GM12873 (cell line): ENCODE measurements at regions not wholly inside any gene's neighbourhood (a gene's known extent, or its start where the extent isn't known, plus 50 kb on each side); places are given as distances from the start of the nearest gene placed in this dataset.

Experiments used
- CTCF ChIP-seq: IDR thresholded peaks from 2 replicates; pipeline ENCODE4 v1.5.1; 2012; ENCODE audit warnings: low read depth, mild to moderate bottlenecking, moderate library complexity, low read length, control low read depth; ENCODE audit not compliant: insufficient read depth; ENCODE audit errors: missing control alignments

DNA sequence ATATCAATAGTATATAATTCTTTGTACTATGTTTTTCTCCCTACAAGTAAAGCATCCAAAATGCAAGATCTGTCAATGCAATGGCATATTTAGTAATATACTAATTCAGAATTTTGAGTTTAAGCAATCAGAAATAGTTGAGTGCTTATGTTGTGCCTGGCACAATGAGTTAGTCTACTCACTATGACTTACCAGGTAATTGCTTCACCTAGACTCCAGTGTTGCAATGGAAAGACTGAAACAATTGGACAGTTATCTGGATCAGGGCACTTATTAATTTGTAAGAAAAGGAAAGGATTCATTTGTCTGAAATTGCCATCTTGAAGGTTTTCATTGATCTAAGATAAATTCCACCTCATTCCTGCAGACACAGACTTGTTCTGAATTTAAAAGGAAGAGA lies 97.6 kb upstream of the TCF4 start:
- TF ChIP-seq CTCF: no peak

DNA sequence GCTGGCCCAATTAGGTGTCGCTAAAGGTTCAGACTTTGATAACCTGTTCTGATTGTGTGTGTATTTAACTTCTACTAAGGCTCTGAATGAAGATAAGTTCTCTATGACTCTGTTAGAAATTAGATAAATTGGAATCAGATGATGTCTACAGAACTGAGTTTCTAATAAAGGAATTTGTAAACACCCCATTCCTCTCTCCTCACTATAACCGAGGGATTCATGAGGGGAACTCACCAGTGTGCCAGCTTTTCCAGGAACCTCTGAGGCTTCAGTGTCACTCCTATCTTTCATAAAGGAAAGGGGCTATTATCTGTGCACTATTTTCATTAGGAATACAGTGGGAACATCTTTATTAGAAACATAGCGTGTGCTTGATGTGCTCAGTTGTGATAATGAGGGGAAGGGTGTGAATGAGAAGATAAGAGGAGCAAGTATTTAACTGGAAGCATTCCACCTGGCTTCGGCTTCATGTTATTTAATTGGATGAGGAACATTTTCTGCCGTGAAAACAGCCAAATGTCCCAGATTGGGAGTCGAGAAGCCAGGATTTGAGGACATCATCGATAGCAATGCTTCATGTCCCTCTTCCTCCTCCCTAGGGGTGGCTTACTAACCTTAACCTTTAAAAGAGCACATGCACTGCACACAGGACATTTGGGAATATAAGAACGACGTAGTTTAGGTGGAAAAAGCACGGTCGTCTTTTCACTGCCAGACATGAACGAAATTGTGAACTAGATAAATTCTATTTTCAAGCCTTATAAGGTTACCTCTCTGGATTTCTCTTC lies 84.8 kb upstream of the TCF4 start:
- no peak for TF ChIP-seq CTCF

GRCh38 chr18:55665506-55665905 lies 77.5 kb upstream of the TCF4 start:
- no peak for TF ChIP-seq CTCF

DNA sequence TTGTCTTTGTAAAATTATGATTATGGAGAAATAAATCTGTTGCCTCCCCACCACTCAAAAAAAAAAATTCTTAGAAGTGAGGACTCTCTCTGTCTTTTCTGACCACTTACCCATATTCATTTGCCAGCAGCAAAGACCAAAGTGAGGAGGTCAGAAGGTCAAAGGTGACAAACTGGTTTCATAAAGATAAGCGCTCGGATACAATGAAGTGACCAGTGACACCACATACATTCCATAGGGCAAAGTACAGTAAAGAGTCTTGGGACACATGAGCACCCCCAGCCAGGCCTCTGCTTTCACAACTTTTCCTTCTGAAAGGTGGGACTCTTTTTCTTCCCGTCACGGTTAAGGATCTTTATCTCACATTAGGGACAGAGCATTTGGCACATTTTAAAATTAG lies 75.9 kb upstream of the TCF4 start:
- no peak for TF ChIP-seq CTCF

- TF ChIP-seq CTCF: no peak
Measured at GRCh38 chr18:55658598-55658997, 70.6 kb upstream of the TCF4 start.

DNA sequence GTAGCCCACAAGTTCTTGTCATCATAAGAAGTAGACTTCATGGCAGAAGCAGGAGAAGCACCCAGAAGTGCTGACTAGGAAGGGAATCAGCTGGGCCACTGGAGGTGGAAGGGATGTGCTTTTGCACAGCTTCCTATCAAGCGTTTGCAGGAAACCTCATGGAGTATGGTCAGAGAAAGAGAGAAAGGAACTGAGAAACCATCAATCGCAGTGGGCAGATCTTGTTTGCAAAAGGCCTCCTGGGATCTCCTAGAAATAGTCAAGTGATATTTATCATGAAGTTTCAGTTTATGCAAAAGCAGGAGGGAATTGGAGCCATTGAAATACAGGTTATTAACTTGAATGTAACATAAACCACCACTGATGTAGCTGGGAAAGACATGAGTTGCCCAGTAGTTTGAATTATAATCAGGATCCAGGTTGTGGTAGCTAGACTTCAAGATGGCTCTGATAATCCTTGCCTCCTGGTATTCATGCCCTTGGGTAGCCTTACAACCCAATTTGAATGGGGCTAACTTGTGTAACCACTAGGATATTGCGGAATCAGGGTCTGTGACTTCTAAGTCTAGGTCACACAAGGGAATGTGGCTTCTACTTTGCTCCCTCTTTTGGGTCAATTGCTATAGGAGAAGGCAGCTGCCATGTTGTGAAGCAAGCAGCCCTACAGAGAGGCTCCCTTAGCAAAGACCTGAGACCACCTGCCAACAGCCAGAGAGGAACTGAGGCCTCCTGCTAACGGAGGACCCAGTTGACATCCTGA lies 69.8 kb upstream of the TCF4 start:
- no peak for TF ChIP-seq CTCF

GRCh38 chr18:55654986-55655385 lies 67.0 kb upstream of the TCF4 start:
- TF ChIP-seq CTCF: no peak
